Activated CD8-positive, alpha-beta T cell treated with anti-CD3 and anti-CD28 coated beads for 36 hours (primary cell): ENCODE measurements at regions not wholly inside any gene's neighbourhood (a gene's known extent, or its start where the extent isn't known, plus 50 kb on each side); places are given as distances from the start of the nearest gene placed in this dataset.

ENCODE experiments used
- ATAC-seq: fragments of 200-7000 bp; cut with Tn5 transposase; one replicate; pipeline ENCODE4 v1.10.0; 2021; ENCODE audit warnings: mild to moderate bottlenecking, moderate library complexity
- CTCF ChIA-PET: fragments of 350-600 bp; sonication (Branson Sonifier 250); formaldehyde crosslinking; loops from one replicate; lab custom pipeline; 2021; ENCODE audit warnings: antibody characterized with exemption; lab: Charles Lee
- POLR2A ChIA-PET: fragments of 350-600 bp; sonication (Branson Sonifier 250); formaldehyde crosslinking; loops from one replicate; lab custom pipeline; 2021; ENCODE audit warnings: antibody characterized with exemption; lab: Charles Lee
- DNase-seq: peaks from one replicate; pipeline ENCODE4 v3.0.0-alpha.2; 2020
- H3K27ac Mint-ChIP-seq: one replicate; pipeline ENCODE4 v1.8.0; 2021; ENCODE audit warnings: mild to moderate bottlenecking, mixed read lengths
- H3K27me3 Mint-ChIP-seq: one replicate; pipeline ENCODE4 v1.8.0; 2021; ENCODE audit warnings: mixed read lengths
- H3K36me3 Mint-ChIP-seq: one replicate; pipeline ENCODE4 v1.8.0; 2021; ENCODE audit warnings: low read depth, mixed read lengths
- H3K4me1 Mint-ChIP-seq: one replicate; pipeline ENCODE4 v1.8.0; 2021; ENCODE audit warnings: low read depth, mixed read lengths
- H3K4me3 Mint-ChIP-seq: one replicate; pipeline ENCODE4 v1.8.0; 2021; ENCODE audit warnings: mild to moderate bottlenecking, moderate library complexity, mixed read lengths
- H3K9me3 Mint-ChIP-seq: one replicate; pipeline ENCODE4 v1.8.0; 2021; ENCODE audit warnings: mixed read lengths
- intact Hi-C: fragments of 100-400 bp; cut with micrococcal nuclease; formaldehyde crosslinking; loops from one replicate; pipeline ENCODE4 v1.10.0; 2022
- TF ChIP-seq, protein P1 (sequence below): fragments of 200-600 bp; IDR thresholded peaks from one replicate; pipeline ENCODE4 v1.8.0; 2022; ENCODE audit warnings: antibody characterized with exemption, mild to moderate bottlenecking

DNA sequence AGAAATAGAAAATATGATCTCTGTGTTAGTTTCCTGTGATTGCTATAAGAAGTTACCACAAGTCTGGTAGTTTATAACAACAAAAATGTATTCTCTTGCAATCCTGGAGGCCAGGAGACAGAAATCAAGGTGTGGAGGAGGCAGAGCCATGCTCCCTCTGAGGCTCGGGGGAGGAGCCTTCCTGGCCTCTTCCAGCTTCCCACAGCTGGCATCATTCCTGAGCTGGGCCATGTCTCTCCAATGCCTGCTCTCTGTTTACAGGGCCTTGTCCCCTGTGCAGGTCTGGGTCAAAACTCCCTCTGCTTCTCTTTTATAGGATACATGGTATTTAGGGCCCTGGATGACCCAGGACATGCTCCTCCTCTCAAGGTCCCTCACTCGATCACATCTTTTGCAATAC is 81.3 kb upstream of the RET start:
- TF ChIP-seq, protein P1, sequence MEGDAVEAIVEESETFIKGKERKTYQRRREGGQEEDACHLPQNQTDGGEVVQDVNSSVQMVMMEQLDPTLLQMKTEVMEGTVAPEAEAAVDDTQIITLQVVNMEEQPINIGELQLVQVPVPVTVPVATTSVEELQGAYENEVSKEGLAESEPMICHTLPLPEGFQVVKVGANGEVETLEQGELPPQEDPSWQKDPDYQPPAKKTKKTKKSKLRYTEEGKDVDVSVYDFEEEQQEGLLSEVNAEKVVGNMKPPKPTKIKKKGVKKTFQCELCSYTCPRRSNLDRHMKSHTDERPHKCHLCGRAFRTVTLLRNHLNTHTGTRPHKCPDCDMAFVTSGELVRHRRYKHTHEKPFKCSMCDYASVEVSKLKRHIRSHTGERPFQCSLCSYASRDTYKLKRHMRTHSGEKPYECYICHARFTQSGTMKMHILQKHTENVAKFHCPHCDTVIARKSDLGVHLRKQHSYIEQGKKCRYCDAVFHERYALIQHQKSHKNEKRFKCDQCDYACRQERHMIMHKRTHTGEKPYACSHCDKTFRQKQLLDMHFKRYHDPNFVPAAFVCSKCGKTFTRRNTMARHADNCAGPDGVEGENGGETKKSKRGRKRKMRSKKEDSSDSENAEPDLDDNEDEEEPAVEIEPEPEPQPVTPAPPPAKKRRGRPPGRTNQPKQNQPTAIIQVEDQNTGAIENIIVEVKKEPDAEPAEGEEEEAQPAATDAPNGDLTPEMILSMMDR: no peak
- Mint-ChIP-seq H3K4me3 (no peak overlapping the region), H3K36me3 (no peaks in the 10 kb centered on the region), H3K4me1 (peaks cover 2% of the 10 kb centered on the region), H3K27me3 (no peaks in the 10 kb centered on the region), H3K9me3 (no peaks in the 10 kb centered on the region), H3K27ac (no peak overlapping the region)
- ChIA-PET POLR2A (no interaction called here), CTCF (no interaction called here)
- intact Hi-C loops: no loop called here
- DNase-seq: no peak
- ATAC-seq: no peak

DNA sequence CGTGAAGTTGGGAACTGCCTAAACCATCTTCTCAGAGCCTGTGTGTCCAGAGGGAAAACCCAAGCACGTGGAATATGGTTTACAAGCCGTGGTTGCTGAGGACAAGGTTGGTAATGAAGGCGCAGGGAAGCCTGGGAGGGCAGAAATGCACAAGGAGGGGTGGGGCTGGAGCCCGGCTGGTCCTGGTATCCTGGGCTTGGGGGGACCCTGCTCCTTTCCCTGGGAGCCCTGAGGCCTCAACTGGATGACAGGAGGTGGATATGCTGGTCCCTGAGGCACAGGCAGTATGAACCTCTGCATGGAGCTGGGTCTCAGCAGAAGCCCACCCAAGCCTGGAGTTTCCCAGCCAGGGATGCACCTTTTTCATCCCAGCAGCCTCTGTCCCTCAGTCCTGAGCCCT is 80.3 kb upstream of the RET start:
- Mint-ChIP-seq H3K4me3 (no peak overlapping the region), H3K4me1 (no peaks in the 10 kb centered on the region), H3K9me3 (no peaks in the 10 kb centered on the region), H3K27me3 (no peaks in the 10 kb centered on the region), H3K36me3 (no peaks in the 10 kb centered on the region), H3K27ac (no peak overlapping the region)
- CTCF ChIA-PET: no interaction called here
- no peak for DNase-seq
- intact Hi-C loops: no loop called here
- POLR2A ChIA-PET: no interaction called here
- TF ChIP-seq, protein P1: no peak
- no peak for ATAC-seq

DNA sequence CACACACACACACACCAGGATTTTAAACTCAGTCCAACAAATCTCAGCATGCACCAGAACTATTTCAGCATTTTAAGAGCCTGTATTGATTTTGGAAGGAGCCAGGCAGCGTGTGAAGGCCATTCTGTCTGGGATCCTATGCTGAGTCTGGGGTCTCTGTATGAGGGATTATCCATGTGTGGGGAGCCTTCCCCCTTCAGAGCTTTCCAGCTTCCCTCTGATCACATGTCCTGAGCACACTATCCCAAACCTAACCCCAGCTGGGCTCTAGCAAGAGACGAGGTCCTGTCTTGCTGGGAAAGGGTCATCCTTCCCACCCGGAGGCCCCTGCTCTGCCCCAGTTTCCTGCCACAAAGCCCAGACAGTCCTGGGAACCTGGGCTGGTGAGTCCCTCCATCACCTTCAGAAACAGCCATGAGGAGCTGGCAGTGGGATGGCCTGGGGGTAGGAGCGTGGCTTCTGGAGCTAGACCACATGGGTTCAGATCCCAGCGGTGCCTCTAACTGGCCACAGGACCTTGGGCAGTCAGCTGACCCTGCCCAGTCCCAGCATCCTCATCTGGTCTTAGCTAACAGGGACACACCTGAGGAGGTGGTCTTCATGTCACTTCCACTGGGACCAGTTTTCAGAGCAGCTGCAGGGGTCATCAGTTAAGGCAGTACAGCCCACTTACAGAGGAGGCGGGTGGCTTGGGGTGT is 79.6 kb upstream of the RET start:
- no peaks in the 10 kb centered on the region for H3K4me1 Mint-ChIP-seq
- H3K27me3 Mint-ChIP-seq: no peaks in the 10 kb centered on the region
- no peak overlapping the region for H3K27ac Mint-ChIP-seq
- ChIA-PET POLR2A (no interaction called here), CTCF (no interaction called here)
- TF ChIP-seq, protein P1: no peak
- H3K4me3 Mint-ChIP-seq: no peak overlapping the region
- no peaks in the 10 kb centered on the region for H3K9me3 Mint-ChIP-seq
- no peak for DNase-seq
- ATAC-seq: no peak
- intact Hi-C loops: no loop called here
- H3K36me3 Mint-ChIP-seq: no peaks in the 10 kb centered on the region

DNA sequence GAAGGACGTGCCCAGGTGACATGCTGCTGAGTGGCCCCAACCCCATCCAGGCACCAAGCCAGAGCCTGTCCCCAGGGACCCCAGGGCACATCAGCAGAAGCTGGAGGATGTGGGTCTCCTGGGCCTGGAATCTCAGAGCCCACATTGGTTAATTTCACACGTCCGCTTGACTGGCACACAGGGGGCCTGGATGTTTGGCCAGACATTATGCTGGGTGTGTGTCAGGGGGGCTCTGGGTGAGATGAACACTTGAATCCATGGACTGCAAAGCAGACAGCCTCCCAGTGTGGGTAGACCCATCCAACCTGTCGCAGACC is 79.1 kb upstream of the RET start:
- no peak for DNase-seq
- Mint-ChIP-seq H3K36me3 (no peaks in the 10 kb centered on the region), H3K27ac (no peak overlapping the region), H3K4me3 (no peak overlapping the region), H3K4me1 (no peaks in the 10 kb centered on the region), H3K27me3 (no peaks in the 10 kb centered on the region), H3K9me3 (no peaks in the 10 kb centered on the region)
- TF ChIP-seq, protein P1: no peak
- ATAC-seq: no peak
- intact Hi-C loops: no loop called here
- CTCF ChIA-PET: no interaction called here
- POLR2A ChIA-PET: no interaction called here

DNA sequence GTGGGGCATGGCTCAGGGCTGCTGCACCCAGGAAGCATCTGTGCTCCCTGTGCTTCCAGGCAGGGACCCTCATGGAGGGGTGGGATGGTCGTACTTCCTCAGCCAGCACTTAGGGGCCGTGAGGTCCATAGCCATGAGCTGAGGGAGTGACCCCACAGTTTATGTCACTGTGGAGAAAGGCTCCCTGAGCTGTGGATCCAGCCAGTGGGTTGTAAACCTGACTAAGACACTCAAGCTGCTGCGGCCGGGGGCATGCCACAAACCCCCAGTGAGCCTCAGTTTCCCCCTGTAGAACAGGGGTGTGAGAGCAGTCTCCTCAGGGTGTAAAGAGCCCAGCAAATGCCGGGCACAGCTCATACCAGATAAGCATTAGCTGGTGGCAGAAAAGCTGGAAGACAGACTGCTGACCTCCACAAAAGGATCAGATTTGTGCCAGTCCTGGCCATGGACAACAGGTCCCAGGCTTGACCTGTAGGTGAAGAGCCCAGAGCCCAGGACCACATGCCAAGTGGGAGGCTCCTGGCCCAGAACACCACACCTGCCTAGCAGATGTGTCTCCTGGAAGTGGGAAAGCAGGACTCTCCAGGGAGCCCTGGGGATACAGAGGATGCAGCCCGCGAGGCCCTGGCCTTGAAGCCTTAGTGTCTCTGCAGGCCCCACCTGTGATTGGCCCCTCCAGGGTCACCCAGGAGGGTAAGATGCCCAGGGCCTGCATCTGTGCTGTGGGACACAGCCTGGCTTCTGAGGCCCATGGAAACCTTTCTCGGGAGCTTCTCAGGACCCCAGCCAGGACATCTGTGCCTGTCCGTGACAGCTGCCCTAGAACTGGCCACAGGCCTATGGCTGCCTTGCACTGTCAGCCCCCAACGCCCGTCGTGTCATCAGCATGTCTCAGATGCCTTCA is 78.1 kb upstream of the RET start:
- no peak for DNase-seq
- Mint-ChIP-seq H3K4me1 (no peaks in the 10 kb centered on the region), H3K27ac (no peak overlapping the region), H3K27me3 (no peaks in the 10 kb centered on the region), H3K9me3 (no peaks in the 10 kb centered on the region), H3K4me3 (no peak overlapping the region), H3K36me3 (no peaks in the 10 kb centered on the region)
- TF ChIP-seq, protein P1: no peak
- POLR2A ChIA-PET: no interaction called here
- intact Hi-C loops: no loop called here
- no peak for ATAC-seq
- CTCF ChIA-PET: no interaction called here
